GM21717 (cell line): ENCODE measurements at regions not wholly inside any gene's neighbourhood (a gene's known extent, or its start where the extent isn't known, plus 50 kb on each side); places are given as distances from the start of the nearest gene placed in this dataset.
"Not testable (repeated sequence)": the region's sequence is repeated elsewhere in the genome, so short reads cannot be mapped to it uniquely, and the experiment has no call there.

Experiments
- ATAC-seq: cut with Tn5 transposase; IDR thresholded peaks from one replicate; pipeline ENCODE4 v1.9.1; 2021; ENCODE audit warnings: mild to moderate bottlenecking, moderate library complexity; ENCODE audit not compliant: unreplicated experiment

DNA sequence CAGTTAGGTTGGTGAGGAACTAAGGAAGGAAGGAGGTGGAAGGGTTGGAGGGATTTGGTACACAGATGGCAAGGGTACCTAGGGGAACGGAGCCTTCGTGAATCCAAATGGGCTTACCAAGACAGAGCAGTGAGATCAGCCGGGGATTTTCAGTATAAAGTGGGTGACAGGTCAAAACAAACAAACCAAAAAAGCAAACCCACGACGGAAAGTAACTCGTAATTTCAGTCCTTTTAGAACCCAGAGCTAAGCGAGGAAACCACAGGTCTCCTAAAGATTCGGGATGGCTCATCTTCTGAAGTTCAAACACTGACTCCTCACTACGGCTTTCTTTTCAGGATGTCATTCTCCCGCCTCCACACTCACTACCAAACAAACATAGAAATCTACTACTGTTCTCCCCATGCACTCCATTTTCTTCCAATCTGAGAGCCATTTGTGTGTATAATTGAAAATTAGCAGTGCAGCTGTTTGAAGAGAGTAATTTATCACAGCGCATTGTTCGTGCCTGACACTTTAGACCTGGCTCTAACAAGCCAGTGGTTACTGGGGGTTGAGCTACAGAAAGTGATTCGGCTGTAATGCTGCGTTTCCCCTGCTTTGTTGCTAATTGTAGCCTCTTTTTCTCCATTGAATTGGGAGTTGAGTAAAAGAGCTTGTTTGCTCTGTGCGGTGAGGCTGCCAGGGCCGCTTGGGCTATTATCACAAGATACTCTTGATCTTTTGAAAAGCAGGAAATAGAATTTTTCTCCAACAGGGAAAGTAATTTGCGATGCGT, 64.7 kb upstream of the CCDC39 start:
- no peak for ATAC-seq

- no peak for ATAC-seq
Observed at GRCh38 chr3:180747805-180748361, 68.6 kb upstream of the CCDC39 start.

- no peak for ATAC-seq
Observed at GRCh38 chr3:180749322-180749721, 70.0 kb upstream of the CCDC39 start.

DNA sequence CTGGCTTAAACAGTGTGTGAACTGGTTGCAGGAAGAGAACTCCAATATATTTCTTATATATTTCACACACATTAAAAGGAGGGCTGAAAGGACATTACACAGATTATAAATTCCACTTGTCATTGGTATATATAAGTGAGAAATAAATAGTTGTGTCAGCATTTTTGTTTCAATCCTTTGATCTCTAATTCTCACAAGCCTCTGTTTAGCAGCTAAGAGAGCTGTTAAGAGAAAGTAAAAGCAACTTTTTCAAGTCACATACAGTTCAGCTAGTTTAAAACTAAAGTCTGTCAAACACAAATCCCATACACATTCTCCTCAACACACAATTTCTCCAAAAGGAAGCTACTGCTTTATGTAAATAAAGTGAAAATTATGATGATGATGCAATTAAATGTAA, 70.5 kb upstream of the CCDC39 start:
- ATAC-seq = no peak

DNA sequence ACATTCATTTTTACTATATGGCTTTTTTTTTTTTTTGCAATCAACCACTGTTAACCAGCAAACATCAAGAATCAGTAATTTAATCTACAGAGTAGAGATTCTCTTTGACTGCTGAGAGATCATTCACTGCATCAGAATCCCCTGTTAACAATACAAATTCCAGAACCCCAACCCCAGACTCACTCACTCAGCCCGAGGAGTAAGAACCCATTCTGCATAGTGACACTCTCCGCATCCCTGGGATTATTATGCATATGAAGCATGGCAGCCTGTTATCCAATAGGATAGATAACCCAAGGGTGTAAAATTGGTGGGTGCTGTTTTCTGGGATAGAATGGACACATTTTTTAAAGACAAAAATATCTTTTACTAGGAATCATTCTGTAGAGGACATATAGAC, 76.3 kb upstream of the CCDC39 start:
- ATAC-seq = no peak

GRCh38 chr3:180762866-180763265, 83.6 kb upstream of the CCDC39 start:
- no peak for ATAC-seq

GRCh38 chr3:180764481-180764880, 85.2 kb upstream of the CCDC39 start:
- no peak for ATAC-seq

DNA sequence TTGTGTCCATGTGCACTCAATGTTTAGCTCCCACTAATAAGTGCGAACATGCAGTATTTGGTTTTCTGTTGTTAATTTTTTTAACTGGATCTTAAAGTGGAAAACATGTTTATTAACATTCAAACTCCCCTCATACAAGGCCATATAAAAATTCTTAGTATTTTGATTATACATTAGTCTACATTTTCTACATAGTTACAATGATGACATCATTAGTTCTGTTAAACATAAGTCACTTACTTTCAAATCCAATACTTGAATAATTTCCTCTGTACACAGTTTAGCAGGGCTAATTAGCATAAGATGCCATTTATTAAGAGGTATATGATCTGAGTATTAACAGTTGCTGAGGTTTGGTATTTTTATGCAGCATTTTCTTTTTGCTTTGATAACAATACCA, 91.3 kb upstream of the CCDC39 start:
- no peak for ATAC-seq

GRCh38 chr3:180776433-180776832, 97.1 kb upstream of the CCDC39 start:
- ATAC-seq = no peak

- no peak for ATAC-seq
Observed at GRCh38 chr3:180782195-180782984, 103.1 kb upstream of the CCDC39 start.

DNA sequence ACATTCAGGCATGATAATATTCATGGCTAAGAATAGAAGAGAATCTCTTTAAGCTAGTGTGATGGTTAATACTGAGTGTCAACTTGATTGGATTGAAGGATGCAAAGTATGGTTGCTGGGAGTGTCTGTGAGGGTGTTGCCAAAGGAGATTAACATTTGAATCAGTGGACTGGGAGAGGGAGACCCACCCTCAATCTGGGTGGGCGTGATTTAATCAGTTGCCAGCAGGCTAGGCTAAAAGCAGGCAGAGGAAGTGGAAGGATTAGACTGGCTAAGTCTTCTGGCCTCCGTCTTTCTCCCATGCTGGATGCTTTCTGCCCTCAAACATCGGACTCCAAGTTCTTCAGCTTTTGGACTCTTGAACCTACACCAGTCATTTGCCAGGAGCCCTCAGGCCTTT, 106.9 kb upstream of the CCDC39 start:
- not testable (repeated sequence) for ATAC-seq

DNA sequence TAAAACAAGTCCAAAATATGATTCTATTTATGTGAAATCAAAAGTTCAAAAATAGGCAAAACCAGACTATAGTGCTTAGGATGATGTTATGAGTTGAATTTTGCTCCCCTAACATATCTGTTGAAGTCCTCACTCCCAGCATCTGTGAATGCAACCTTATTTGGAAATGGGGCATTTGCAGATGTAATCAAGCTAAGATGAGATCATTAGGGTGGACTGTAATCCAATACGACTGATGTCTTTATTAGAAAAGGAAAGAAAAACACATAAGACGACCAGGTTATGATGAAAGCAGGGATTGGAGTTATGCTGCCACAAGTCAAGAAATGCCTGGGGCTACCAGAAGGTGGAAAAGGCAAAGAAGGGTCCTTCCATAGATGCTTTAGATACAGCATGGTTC, 110.5 kb upstream of the CCDC39 start:
- no peak for ATAC-seq

DNA sequence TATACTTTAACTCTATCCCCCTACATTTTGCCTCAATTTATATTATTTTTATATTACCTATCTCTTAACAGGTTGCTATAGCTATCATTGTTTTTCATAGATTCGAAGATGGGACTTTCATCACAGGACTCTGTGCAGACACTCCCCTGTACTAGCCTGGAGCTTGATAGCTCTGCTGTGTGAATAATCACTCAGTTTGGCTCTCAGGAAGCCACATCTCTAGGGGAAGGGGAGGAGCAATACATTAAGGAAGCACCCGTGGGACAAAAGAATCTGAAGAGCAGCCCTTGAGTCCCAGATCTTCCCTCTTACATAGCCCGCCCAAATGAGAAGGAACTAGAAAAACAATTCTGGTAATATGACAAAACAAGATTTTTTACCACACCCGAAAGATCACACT, 114.3 kb upstream of the FXR1 start:
- ATAC-seq = no peak

GRCh38 chr3:180802837-180803236, 109.6 kb upstream of the FXR1 start:
- no peak for ATAC-seq

GRCh38 chr3:180804916-180805315, 107.6 kb upstream of the FXR1 start:
- no peak for ATAC-seq

DNA sequence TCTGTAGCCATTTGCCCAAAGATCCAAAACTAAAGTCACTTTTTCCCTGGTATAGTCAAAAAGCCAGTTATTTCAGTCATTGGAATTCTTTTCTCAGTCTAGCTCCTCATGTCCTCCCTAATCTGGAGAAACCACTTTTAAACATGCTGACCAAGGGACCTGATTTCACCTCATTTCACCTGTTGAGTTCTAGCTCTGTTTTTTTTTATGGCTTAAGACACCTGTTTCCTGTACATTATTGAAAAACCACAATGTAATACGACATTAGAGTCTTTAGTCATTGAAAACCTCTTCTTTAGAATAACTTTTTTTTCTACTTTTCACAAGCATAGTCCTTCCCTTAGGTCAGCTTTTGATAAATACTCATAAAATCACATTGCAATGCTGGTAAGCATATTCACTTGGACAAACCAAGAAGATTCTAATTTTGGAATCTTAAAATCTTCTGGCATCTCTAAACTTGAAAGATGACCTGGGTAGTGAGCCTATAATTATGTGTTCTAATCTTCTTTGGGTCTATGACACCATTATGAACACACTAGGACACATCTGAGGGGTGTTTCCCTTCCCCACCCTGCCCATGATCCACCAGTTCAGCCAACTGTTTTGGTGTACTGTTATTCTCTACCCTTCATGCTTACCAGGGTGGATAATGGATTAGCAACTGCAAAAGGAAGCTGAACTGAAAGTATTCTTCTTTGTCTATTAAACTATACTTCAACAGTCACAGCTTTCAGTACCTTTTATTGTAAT, 103.5 kb upstream of the FXR1 start:
- ATAC-seq = no peak

GRCh38 chr3:180820400-180820799, 92.1 kb upstream of the FXR1 start:
- ATAC-seq = no peak

GRCh38 chr3:180825964-180826363, 86.5 kb upstream of the FXR1 start:
- no peak for ATAC-seq

DNA sequence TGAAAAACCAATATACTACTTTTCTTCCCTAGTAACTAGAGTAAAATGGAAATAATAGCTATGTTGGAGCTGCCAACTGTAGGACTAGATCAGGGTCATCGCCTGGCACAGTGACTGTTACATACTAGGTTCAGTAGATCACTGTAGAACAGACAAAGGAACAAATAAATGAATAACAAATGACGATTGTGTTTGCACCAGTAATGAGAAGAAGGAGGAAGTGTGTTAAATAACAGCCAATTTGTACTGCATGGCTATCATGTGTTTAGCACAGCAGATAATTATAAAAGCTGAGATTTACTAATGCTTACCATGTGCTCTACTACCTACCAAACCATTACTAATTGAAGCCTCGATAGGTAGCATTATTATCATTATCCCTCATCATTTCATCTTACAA, 85.3 kb upstream of the FXR1 start:
- no peak for ATAC-seq

GRCh38 chr3:180828001-180828720, 84.3 kb upstream of the FXR1 start:
- no peak for ATAC-seq
